Hematopoietic multipotent progenitor cell treated with erythropoietin and hydrocortisone succinate and interleukin-3 and kit ligand, for 8 days (in vitro differentiated cells): ENCODE measurements at regions not wholly inside any gene's neighbourhood (a gene's known extent, or its start where the extent isn't known, plus 50 kb on each side); places are given as distances from the start of the nearest gene placed in this dataset.
A peak's percentile ranks its signal among the peaks of the same experiment; 100 is the strongest.
"Not testable (repeated sequence)": the region's sequence is repeated elsewhere in the genome, so short reads cannot be mapped to it uniquely, and the experiment has no call there.

Experiments used
- DNase-seq: peaks from one replicate; pipeline ENCODE4 v3.0.0-alpha.2; 2015

DNA sequence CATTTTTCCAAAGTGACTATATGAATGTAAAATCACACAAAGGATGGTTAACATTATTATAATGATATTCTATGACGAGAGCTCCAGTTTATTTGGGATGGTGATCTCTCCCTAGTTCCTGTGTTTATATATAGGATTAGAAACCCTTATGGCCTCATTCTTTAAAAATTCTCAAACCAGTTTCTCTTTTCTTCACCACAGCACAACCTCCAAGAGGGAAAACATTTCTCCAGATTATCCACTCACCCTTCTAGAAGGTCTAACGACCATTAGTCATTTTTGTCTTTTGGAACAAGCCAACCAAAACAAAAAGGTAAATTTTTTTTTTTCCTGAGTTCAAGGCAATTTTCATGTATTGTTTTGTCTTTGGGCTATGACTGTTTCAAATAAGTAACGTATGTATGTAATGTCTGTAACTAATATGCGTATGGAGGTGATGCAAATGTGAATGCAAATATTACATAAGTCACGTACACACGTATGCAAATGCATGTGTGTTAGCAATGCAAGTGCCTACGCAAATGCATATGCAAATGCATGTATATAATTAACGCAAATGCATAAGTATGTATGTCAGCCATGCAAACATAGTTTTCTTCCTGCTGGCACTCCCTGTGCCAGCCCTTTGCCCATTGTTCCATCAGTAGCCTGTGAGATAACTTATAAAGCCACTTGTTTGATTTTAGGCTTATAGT lies 72.5 kb upstream of the MORC3 start:
- no peak for DNase-seq

- DNase-seq: no peak
These were observed 70.2 kb upstream of the MORC3 start for GRCh38 chr21:36249576-36250422.

- DNase-seq: no peak
These were observed 69.4 kb upstream of the MORC3 start for GRCh38 chr21:36250423-36251075.

DNA sequence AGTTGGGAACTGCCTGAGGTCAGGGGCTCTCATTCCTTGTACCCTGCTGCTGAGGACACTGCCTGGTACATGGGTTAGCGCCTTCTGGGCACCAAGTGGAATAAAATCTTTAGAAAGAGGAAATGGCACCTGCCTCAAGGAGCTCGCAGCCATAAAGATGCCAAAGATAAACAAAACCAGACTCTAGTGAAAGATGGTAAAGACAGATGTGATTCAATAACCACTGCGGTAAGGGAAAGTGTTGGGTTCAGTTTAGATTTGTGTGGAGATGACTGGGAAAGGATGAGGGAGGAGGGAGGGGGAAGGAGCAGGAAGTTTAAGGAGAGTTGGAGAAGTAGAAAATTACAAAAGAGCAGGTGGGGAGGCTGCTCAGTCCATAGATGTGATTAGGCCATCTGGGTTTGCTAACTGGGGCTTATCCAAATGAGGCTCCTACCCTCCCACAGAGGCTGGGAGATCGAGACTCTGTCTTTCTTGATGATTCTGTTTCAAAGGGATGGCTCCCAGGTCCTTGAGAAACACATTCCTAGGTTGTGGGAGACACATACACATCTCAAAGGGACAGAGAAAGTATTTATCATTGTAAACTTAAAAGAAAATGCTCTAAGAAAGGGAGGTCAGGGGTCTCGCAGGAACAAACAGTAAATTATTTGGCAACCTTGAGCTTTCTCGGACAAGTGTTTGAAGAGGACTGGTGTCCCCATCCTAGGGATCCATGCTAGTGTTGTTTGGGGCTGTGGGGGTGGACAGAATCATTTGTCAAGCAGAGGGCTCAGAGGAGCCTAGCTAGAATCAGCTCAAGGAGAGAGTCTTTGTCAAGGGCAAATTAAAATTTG lies 65.7 kb upstream of the MORC3 start:
- no peak for DNase-seq

DNA sequence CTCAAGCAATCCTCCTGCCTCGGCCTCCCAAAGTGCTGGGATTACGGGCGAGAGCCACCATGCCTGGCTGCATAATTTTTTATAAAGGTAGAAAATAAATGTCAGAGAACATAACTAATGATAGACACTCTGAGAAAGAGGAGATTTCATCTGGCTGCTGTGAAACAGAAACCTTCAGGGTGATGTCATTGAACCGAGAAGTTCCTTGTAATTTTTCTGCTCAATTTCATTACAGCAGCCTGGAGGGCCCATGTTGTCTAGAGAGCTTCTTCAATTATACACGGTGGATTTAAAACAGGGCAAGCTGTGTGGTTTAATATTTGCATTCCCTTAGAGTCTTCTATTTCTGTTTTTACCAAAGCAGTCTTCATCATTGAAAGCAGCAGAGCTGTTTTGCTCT lies 64.3 kb upstream of the MORC3 start:
- DNase-seq: no peak

DNA sequence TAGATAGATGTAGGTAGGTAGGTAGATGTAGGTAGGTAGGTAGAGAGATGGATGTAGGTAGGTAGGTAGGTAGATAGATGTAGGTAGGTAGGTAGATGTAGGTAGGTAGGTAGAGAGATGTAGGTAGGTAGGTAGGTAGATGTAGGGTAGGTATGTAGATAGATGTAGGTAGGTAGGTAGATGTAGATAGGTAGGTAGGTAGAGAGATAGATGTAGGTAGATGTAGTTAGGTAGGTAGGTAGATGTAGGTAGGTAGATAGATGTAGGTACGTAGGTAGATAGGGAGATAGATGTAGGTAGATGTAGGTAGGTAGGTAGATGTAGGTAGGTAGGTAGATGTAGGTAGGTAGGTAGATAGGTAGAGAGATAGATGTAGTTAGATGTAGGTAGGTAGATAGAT lies 62.3 kb upstream of the MORC3 start:
- no peak for DNase-seq

GRCh38 chr21:36260030-36260787 lies 59.8 kb upstream of the MORC3 start:
- peak; percentile 81 for DNase-seq

DNA sequence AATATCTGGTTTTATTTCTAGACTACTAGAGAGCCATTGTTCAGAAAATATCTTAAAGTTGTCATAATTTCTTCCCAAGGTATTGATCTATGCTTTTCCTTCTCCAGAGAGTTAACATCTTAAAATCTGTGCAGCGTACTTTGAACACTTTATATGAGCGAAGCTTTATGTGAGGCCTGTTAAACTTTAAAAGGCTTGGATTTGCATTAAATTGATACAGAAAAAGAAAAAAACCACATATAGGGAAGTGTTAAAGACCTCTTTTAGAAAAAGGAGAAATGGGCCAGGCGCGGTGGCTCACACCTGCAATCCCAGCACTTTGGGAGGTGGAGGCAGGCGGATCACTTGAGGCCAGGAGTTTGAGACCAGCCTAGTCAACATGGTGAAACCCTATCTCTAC lies 59.2 kb upstream of the MORC3 start:
- no peak for DNase-seq

DNA sequence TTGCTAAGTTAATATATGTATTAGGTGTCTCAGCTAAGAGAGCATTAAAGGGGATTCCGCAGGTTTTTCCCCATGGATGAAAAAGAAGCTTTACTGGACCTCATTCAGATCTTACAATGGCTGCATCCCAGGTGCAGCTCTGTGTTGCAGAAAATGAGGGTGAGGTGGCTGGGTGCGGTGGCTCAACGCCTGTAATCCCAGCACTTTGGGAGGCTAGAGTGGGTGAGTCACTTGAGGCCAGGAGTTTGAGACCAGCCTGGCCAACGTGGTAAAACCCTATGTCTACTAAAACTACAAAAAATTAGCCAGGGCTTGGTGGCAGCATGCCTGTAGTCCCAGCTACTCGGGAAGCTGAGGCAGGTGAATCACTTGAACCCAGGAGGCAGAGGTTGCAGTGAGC lies 58.5 kb upstream of the MORC3 start:
- no peak for DNase-seq

GRCh38 chr21:36263797-36264196 lies 56.2 kb upstream of the MORC3 start:
- DNase-seq: no peak

DNA sequence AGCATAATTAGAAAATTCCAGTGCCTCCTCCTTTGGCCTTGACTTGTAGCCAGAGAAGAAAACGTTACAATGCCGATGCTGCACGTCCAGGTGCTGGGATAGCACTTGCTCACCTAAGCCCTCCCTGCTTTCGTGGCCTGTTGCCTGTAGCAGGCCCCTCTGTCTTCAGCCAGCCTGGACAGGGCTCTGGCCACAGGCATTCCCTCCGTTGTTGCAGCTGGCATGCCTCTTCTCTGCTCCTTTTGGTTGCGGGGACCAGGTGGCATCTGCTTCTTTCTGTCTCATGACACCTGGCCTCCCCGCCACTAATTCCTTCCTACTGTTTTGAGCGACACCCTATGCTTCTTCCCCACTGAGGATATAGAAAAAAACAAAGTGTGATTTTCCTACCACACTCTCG lies 54.6 kb upstream of the MORC3 start:
- DNase-seq: no peak

DNA sequence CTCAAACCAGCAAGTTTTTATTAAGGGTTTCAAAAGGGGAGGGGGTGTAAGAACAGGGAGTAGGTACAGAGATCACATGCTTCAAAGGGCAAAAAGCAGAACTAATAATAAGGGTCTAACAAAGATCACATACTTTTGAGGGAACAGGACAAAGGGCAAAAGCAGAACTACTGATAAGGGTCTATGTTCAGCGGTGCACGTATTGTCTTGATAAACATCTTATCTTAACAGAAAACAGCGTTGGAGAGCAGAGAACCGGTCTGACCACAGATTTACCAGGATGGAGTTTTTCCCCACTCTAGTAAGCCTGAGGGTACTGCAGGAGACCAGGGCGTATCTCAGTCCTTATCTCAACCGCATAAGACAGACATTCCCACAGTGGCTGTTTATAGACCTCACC lies 52.2 kb upstream of the MORC3 start:
- DNase-seq: peak; percentile 17

GRCh38 chr21:36268264-36268663 lies 51.7 kb upstream of the MORC3 start:
- not testable (repeated sequence) for DNase-seq
